ENCODE measurements at regions not wholly inside any gene's neighbourhood (a gene's known extent, or its start where the extent isn't known, plus 50 kb on each side); places are given as distances from the start of the nearest gene placed in this dataset.
A peak's percentile ranks its signal among the peaks of the same experiment; 100 is the strongest.
"Not testable (repeated sequence)": the region's sequence is repeated elsewhere in the genome, so short reads cannot be mapped to it uniquely, and the experiment has no call there.

GRCh38 chr20:50328996-50329898 lies 138.6 kb downstream of the CEBPB start:
- DNase-seq (ENCODE audit: low read depth): no peak

GRCh38 chr20:50329981-50330503 lies 139.4 kb downstream of the CEBPB start:
- no peak for DNase-seq (ENCODE audit: low read depth)

- peak; percentile 67 for DNase-seq (ENCODE audit: low read depth)
Observed at GRCh38 chr20:50330504-50331313, 140.1 kb downstream of the CEBPB start.

- no peak for DNase-seq (ENCODE audit: low read depth)
Observed at GRCh38 chr20:50331469-50332363, 141.1 kb downstream of the CEBPB start.

- DNase-seq (ENCODE audit: low read depth): no peak
Observed at GRCh38 chr20:50332491-50332980, 141.9 kb downstream of the CEBPB start.

GRCh38 chr20:50333131-50333670 lies 142.6 kb downstream of the CEBPB start:
- DNase-seq (ENCODE audit: low read depth): no peak

- DNase-seq (ENCODE audit: low read depth): peak; percentile 92
Observed at GRCh38 chr20:50333812-50334211, 143.2 kb downstream of the CEBPB start.

- not testable (repeated sequence) for DNase-seq (ENCODE audit: low read depth)
Observed at GRCh38 chr20:50334512-50334911, 143.9 kb downstream of the CEBPB start.

- DNase-seq (ENCODE audit: low read depth): peak; percentile 59
Observed at GRCh38 chr20:50335105-50335504, 144.5 kb downstream of the CEBPB start.

- no peak for DNase-seq (ENCODE audit: low read depth)
Observed at GRCh38 chr20:50335866-50336265, 145.2 kb downstream of the CEBPB start.

GRCh38 chr20:50336661-50337060 lies 146.0 kb downstream of the CEBPB start:
- no peak for DNase-seq (ENCODE audit: low read depth)

GRCh38 chr20:50337521-50338466 lies 147.2 kb downstream of the CEBPB start:
- DNase-seq (ENCODE audit: low read depth): no peak

GRCh38 chr20:50338479-50339391 lies 148.1 kb downstream of the CEBPB start:
- DNase-seq (ENCODE audit: low read depth): peak; percentile 45

GRCh38 chr20:50339466-50339901 lies 148.9 kb downstream of the CEBPB start:
- DNase-seq (ENCODE audit: low read depth): peak; percentile 80

GRCh38 chr20:50340541-50340940 lies 149.9 kb downstream of the CEBPB start:
- no peak for DNase-seq (ENCODE audit: low read depth)

- DNase-seq (ENCODE audit: low read depth): no peak
Observed at GRCh38 chr20:50341050-50341449, 150.4 kb downstream of the CEBPB start.

- DNase-seq (ENCODE audit: low read depth): no peak
Observed at GRCh38 chr20:50341880-50342637, 151.4 kb downstream of the CEBPB start.

GRCh38 chr20:50342638-50343102 lies 152.0 kb downstream of the CEBPB start:
- no peak for DNase-seq (ENCODE audit: low read depth)
